HEK293 (cell line): ENCODE measurements at regions not wholly inside any gene's neighbourhood (a gene's known extent, or its start where the extent isn't known, plus 50 kb on each side); places are given as distances from the start of the nearest gene placed in this dataset.

Source experiments
- CTCF ChIA-PET: fragments of 350-600 bp; formaldehyde crosslinking; extraction: SDS; loops from one replicate; lab custom pipeline; 2021; ENCODE audit warnings: antibody characterized with exemption; lab: Yijun Ruan, JAX
- POLR2A ChIA-PET: fragments of 300-600 bp; formaldehyde crosslinking; extraction: SDS; loops from one replicate; lab custom pipeline; 2020; ENCODE audit warnings: antibody characterized with exemption, inconsistent platforms; lab: Yijun Ruan, JAX
- H3K27ac ChIP-seq: fragments of 200-500 bp; sonication (Bioruptor generic); 2 replicates; pipeline ENCODE4 v1.5.1; 2014; ENCODE audit warnings: low read depth, low read length, control low read depth, inconsistent platforms; ENCODE audit errors: extremely low read depth
- H3K36me3 ChIP-seq, 2 experiments: fragments of 200-500 bp in 1 of 2; sonication (Bioruptor generic) in 1 of 2; 1 replicate in 1 of 2; 2 replicates in 1 of 2; pipeline ENCODE4 v1.5.1; 2014 to 2017; ENCODE audit warnings: inconsistent platforms in 2 of 2, low read length in 2 of 2; ENCODE audit not compliant: control insufficient read depth in 2 of 2, insufficient read depth in 1 of 2
- H3K4me1 ChIP-seq: fragments of 200-500 bp; sonication (Bioruptor generic); 2 replicates; pipeline ENCODE4 v1.5.1; 2014; ENCODE audit warnings: mild to moderate bottlenecking, low read length, inconsistent platforms; ENCODE audit not compliant: control insufficient read depth, insufficient read depth
- H3K4me3 ChIP-seq: 2 replicates; pipeline ENCODE4 v1.5.1; 2011; ENCODE audit warnings: low read depth, mild to moderate bottlenecking, control low read depth, low read length, moderate library complexity
- H3K9me3 ChIP-seq: fragments of 200-500 bp; sonication (Bioruptor generic); 2 replicates; pipeline ENCODE4 v1.5.1; 2014; ENCODE audit warnings: low read depth, low read length, inconsistent platforms; ENCODE audit not compliant: control insufficient read depth, insufficient read depth
- CTCF ChIP-seq: fragments of 450-650 bp; formaldehyde crosslinking; IDR thresholded peaks from 2 replicates; pipeline ENCODE4 v1.5.1; 2016; ENCODE audit warnings: missing biosample characterization, missing genetic modification characterization
- KLF1 ChIP-seq: fragments of 450-650 bp; formaldehyde crosslinking; IDR thresholded peaks from 2 replicates; pipeline ENCODE4 v1.5.1; 2016; ENCODE audit warnings: missing biosample characterization, missing genetic modification characterization
- KLF9 ChIP-seq: fragments of 450-650 bp; formaldehyde crosslinking; IDR thresholded peaks from 2 replicates; pipeline ENCODE4 v1.5.1; 2016; ENCODE audit warnings: missing biosample characterization, missing genetic modification characterization, low read depth
- MYNN ChIP-seq: fragments of 450-650 bp; formaldehyde crosslinking; IDR thresholded peaks from 2 replicates; pipeline ENCODE4 v1.5.1; 2016; ENCODE audit warnings: missing biosample characterization, missing genetic modification characterization, borderline replicate concordance
- MZF1 ChIP-seq: fragments of 450-650 bp; formaldehyde crosslinking; IDR thresholded peaks from 2 replicates; pipeline ENCODE4 v1.5.1; 2017; ENCODE audit warnings: missing biosample characterization, missing genetic modification characterization, borderline replicate concordance
- PRDM2 ChIP-seq: fragments of 450-650 bp; formaldehyde crosslinking; IDR thresholded peaks from 2 replicates; pipeline ENCODE4 v1.5.1; 2016; ENCODE audit warnings: missing biosample characterization, missing genetic modification characterization, borderline replicate concordance
- RBAK ChIP-seq: fragments of 450-650 bp; formaldehyde crosslinking; IDR thresholded peaks from 2 replicates; pipeline ENCODE4 v1.5.1; 2016; ENCODE audit warnings: missing biosample characterization, missing genetic modification characterization
- SP2 ChIP-seq: fragments of 450-650 bp; formaldehyde crosslinking; IDR thresholded peaks from 2 replicates; pipeline ENCODE4 v1.5.1; 2016; ENCODE audit warnings: missing biosample characterization, missing genetic modification characterization
- SP3 ChIP-seq: fragments of 450-650 bp; formaldehyde crosslinking; IDR thresholded peaks from 2 replicates; pipeline ENCODE4 v1.5.1; 2016; ENCODE audit warnings: missing biosample characterization, missing genetic modification characterization
- TCF7L2 ChIP-seq: IDR thresholded peaks from 2 replicates; pipeline ENCODE4 v1.6.1; 2011; ENCODE audit warnings: low read depth, mild to moderate bottlenecking, inconsistent platforms, low read length, moderate library complexity, borderline replicate concordance
- ZBTB1 ChIP-seq: fragments of 450-650 bp; formaldehyde crosslinking; IDR thresholded peaks from 2 replicates; pipeline ENCODE4 v1.5.1; 2016; ENCODE audit warnings: missing biosample characterization, missing genetic modification characterization
- ZBTB11 ChIP-seq: fragments of 450-650 bp; formaldehyde crosslinking; conservative IDR thresholded peaks from 2 replicates; pipeline ENCODE4 v1.5.1; 2016; ENCODE audit warnings: low read depth, missing biosample characterization, missing genetic modification characterization
- ZNF155 ChIP-seq: fragments of 450-650 bp; formaldehyde crosslinking; IDR thresholded peaks from 2 replicates; pipeline ENCODE4 v1.5.1; 2016; ENCODE audit warnings: missing biosample characterization, missing genetic modification characterization
- ZNF175 ChIP-seq: fragments of 450-650 bp; formaldehyde crosslinking; IDR thresholded peaks from 2 replicates; pipeline ENCODE4 v1.5.1; 2016; ENCODE audit warnings: missing biosample characterization, missing genetic modification characterization
- ZNF2 ChIP-seq: fragments of 450-650 bp; formaldehyde crosslinking; IDR thresholded peaks from 2 replicates; pipeline ENCODE4 v1.5.1; 2016; ENCODE audit warnings: missing biosample characterization, missing genetic modification characterization
- ZNF211 ChIP-seq: fragments of 450-650 bp; formaldehyde crosslinking; IDR thresholded peaks from 2 replicates; pipeline ENCODE4 v1.5.1; 2016; ENCODE audit warnings: low read depth, missing biosample characterization, missing genetic modification characterization
- ZNF354C ChIP-seq: fragments of 450-650 bp; formaldehyde crosslinking; IDR thresholded peaks from 2 replicates; pipeline ENCODE4 v1.5.1; 2016; ENCODE audit warnings: missing biosample characterization, missing genetic modification characterization, low read depth, borderline replicate concordance
- ZNF37A ChIP-seq: fragments of 450-650 bp; IDR thresholded peaks from 2 replicates; pipeline ENCODE4 v1.5.1; 2018; ENCODE audit warnings: missing biosample characterization, missing genetic modification characterization
- ZNF529 ChIP-seq: fragments of 450-650 bp; formaldehyde crosslinking; IDR thresholded peaks from 2 replicates; pipeline ENCODE4 v1.5.1; 2017; ENCODE audit warnings: missing genetic modification characterization, missing biosample characterization; ENCODE audit not compliant: insufficient replicate concordance
- ZNF610 ChIP-seq: fragments of 450-650 bp; formaldehyde crosslinking; IDR thresholded peaks from 2 replicates; pipeline ENCODE4 v1.5.1; 2016; ENCODE audit warnings: missing biosample characterization, missing genetic modification characterization, borderline replicate concordance
- ZNF626 ChIP-seq: fragments of 450-650 bp; sonication (Bioruptor Pico); formaldehyde crosslinking; IDR thresholded peaks from 2 replicates; pipeline ENCODE4 v1.5.1; 2018; ENCODE audit warnings: missing biosample characterization, missing genetic modification characterization, inconsistent platforms
- ZNF747 ChIP-seq: fragments of 450-650 bp; formaldehyde crosslinking; IDR thresholded peaks from 2 replicates; pipeline ENCODE4 v1.5.1; 2016; ENCODE audit warnings: missing biosample characterization, missing genetic modification characterization
- ZNF768 ChIP-seq: fragments of 450-650 bp; formaldehyde crosslinking; IDR thresholded peaks from 2 replicates; pipeline ENCODE4 v1.5.1; 2018; ENCODE audit warnings: missing biosample characterization, mild to moderate bottlenecking, missing genetic modification characterization

DNA sequence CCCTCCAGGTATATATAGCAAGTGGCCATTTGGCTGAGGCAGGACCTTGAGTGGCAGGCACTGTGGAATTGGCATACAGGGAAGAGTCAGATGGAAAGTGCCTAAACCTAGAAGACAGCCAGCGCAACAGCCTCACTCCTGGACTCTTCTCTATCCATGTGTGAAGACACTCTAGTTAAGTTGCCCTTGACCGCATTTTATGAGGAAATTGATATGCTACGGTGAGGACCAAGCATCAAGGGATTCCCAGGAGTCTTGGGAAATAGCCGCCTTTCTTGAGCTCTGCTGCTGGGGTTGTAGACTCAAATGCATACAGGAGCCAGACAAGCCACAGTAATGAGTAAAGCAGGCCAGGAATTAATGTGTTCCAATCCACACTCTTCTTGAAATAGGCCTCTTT, 145.9 kb upstream of the KAZN start:
- TF ChIP-seq ZNF37A: no peak
- TF ChIP-seq PRDM2: no peak
- TF ChIP-seq MYNN: no peak
- TF ChIP-seq ZNF529 (tag by site-specific recombination): no peak
- no peak for TF ChIP-seq KLF1 (tag by site-specific recombination)
- TF ChIP-seq, all 188 proteins: peak for 0
- ChIA-PET CTCF (no interaction called here), POLR2A (no interaction called here)
- Histone ChIP-seq H3K36me3 (no peaks in the 10 kb centered on the region), H3K27ac (no peak overlapping the region), H3K4me1 (no peaks in the 10 kb centered on the region), H3K9me3 (no peaks in the 10 kb centered on the region), H3K4me3 (no peak overlapping the region)

DNA sequence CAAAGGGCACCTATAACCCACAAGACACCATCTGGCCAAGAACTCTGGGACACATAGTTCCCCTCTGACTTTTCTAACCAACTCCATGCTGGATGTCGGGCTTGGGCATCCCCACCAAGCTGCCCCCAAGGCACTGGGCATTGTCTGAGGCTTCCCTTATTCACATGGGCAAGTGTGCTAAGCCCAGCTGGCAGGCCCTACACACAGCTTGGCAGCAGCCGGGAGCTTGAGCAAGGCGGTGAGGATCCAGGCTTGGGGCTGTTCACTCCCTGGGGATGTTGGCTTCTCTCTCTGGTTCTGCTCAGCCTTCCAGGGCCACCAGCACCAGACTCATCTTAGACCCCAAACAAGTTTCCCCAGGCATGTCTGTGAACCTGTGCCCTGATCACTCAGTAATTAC, 138.3 kb upstream of the KAZN start:
- H3K4me3 ChIP-seq: no peak overlapping the region
- TF ChIP-seq ZBTB1 (tag by site-specific recombination): no peak
- TF ChIP-seq SP2 (tag by site-specific recombination): no peak
- no peak for TF ChIP-seq ZNF211 (tag by site-specific recombination)
- H3K4me1 ChIP-seq: no peaks in the 10 kb centered on the region
- no peaks in the 10 kb centered on the region for H3K9me3 ChIP-seq
- no peaks in the 10 kb centered on the region for H3K36me3 ChIP-seq
- H3K27ac ChIP-seq: no peak overlapping the region
- ChIA-PET POLR2A (no interaction called here), CTCF (interaction anchor here (0.6 kb wide), 1 partner anchor 72 kb away, joined by 3 read pairs; no protein-coding TSS in a partner anchor)

GRCh38 chr1:14462851-14463250, 135.6 kb upstream of the KAZN start:
- CTCF ChIA-PET: interaction anchor here (0.7 kb wide), 1 partner anchor 640 kb away, joined by 4 read pairs; no protein-coding TSS in a partner anchor
- Histone ChIP-seq H3K4me3 (no peak overlapping the region), H3K9me3 (no peaks in the 10 kb centered on the region), H3K27ac (no peak overlapping the region), H3K4me1 (no peaks in the 10 kb centered on the region), H3K36me3 (no peaks in the 10 kb centered on the region)
- POLR2A ChIA-PET: no interaction called here
- TF ChIP-seq CTCF (tag by site-specific recombination) (no peak), KLF9 (tag by site-specific recombination) (no peak), ZNF175 (tag by site-specific recombination) (no peak), ZNF354C (no peak), RBAK (tag by site-specific recombination) (no peak), TCF7L2 (no peak), ZBTB11 (tag by site-specific recombination) (no peak), ZNF747 (no peak), SP3 (tag by site-specific recombination) (no peak), ZNF155 (tag by site-specific recombination) (no peak), ZNF768 (tag by site-specific recombination) (no peak), MZF1 (tag by site-specific recombination) (no peak), ZNF610 (no peak), ZNF2 (tag by site-specific recombination) (no peak), ZNF626 (tag by site-specific recombination) (no peak)
